HG03159 (cell line): ENCODE measurements at regions not wholly inside any gene's neighbourhood (a gene's known extent, or its start where the extent isn't known, plus 50 kb on each side); places are given as distances from the start of the nearest gene placed in this dataset.

Experiments used
- ATAC-seq: cut with Tn5 transposase; IDR thresholded peaks from one replicate; pipeline ENCODE4 v1.9.1; 2021; ENCODE audit warnings: mild to moderate bottlenecking, moderate library complexity; ENCODE audit not compliant: unreplicated experiment

GRCh38 chr10:78548369-78548768, 514.7 kb downstream of the RPS24 start:
- no peak for ATAC-seq

GRCh38 chr10:78549140-78549935, 515.7 kb downstream of the RPS24 start:
- no peak for ATAC-seq

DNA sequence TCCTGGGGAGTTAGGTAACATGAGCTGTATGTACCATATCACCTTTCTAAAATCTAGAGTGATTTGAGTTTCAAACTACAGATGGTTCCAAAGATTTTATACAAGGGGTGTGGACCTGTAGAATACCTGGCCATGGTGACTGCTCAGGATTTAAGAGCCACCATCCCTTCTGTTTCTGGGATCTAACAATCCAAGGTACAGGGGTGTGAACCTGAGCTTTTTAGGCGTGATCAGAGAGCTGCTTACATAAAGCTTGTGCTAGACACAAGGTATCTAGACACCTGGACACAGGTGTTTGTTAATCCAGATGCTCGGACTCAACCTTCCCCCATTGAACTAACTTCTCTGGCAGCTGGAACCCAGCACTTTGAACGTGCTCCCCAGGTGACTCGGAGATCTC, 516.4 kb downstream of the RPS24 start:
- no peak for ATAC-seq

DNA sequence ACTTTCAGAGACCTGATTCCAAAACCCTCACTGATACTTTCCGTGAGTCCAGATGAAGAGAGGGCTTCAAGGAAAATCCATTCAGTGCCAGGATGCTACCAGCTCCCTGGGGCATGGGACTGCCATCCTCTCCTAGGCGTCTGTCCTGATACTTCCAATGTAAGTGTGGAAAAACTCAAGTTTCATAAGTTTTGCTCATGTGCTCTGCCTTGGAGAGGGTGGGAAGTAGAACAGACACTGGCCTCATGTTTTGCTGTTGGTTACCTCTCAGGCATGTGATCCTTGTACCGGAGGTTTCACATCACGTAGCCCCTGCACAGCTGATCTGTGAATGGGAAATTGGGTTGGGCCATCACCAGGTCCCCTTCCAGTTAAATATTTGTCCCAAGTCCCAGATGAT, 517.1 kb downstream of the RPS24 start:
- ATAC-seq, result no peak

DNA sequence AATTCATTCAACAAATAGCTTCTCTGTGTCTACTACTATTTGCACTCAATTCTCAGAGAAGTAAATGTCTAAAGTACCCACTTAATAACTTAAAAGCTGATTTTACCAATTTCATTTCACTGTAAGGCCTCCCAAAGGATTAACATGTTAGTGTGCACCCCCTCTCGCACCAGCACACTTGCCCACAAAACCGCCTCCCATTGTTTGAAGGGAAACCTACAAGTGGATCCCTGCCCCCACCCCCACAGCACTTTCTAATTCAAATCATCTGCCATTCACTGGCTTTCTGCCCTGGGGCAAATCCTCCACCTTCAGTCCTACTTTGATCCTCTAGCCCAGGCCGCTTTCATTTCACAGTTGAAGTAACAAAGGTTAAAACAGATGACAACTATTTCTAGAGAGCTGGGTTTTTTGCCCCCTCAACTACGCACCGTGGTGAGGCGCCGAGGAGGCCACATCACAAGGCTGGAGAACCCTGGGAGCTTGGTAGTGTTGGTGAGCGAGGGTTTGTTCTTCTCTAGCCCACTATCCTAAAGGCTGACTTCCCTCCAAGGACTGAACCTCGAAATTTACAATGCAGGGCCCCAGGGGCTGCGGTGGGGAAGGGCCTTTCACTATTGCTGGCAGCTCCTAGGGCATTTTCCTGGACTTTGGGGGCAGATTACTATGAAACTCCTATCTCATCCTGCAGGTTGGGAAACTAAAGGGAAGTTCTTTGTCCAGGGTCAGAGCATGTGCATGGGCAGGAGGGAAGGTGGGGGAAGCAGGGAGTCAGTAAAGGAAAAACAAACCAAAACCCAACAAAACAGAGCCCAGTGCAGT, 517.4 kb upstream of the ZMIZ1 start:
- no peak for ATAC-seq

- ATAC-seq, result no peak
Observed at GRCh38 chr10:78552261-78552811, 516.4 kb upstream of the ZMIZ1 start.

GRCh38 chr10:78553792-78554191, 515.0 kb upstream of the ZMIZ1 start:
- ATAC-seq, result no peak

DNA sequence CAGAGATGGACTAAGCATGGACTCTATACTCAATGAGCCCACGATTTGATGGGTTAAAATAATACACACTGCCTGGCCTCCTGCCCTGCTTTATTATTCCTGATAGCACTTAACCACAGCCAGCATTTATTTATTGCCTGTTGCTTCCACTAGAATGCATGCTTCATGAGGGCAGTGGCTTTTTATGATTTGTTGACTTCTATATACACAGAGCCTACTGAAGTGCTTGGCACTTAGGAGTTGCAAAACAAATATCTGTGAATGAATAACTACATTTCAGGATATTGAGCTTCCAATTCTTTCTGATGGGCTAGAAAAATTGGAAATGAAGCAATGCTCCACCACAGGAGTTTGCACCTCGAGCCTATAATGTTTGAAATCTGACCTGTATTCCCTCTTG, 513.6 kb upstream of the ZMIZ1 start:
- no peak for ATAC-seq

- no peak for ATAC-seq
Observed at GRCh38 chr10:78556705-78557432, 511.9 kb upstream of the ZMIZ1 start.

DNA sequence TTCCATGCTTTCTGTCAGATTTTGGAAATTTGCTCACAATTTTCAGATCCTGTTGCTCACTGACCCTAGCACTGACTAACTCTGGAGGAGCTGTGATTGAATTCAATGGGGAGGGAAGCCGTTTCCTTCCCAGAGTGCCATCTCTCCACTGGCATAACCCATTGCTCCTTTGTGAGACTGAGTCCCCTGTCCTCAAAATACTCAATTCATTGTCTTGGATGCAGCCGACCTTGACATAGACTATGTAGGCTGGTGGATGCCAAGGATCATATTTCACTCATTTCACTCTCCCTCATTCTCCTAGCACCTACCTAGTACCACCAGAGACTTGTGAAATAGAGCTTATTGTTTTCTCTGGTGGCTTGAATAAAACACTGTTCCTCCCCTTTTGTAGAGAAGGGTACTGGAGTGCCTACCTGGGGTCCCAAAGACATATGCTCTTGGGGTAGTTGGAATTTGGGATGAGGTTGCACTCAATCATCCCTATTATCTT, 511.3 kb upstream of the ZMIZ1 start:
- ATAC-seq, result no peak

DNA sequence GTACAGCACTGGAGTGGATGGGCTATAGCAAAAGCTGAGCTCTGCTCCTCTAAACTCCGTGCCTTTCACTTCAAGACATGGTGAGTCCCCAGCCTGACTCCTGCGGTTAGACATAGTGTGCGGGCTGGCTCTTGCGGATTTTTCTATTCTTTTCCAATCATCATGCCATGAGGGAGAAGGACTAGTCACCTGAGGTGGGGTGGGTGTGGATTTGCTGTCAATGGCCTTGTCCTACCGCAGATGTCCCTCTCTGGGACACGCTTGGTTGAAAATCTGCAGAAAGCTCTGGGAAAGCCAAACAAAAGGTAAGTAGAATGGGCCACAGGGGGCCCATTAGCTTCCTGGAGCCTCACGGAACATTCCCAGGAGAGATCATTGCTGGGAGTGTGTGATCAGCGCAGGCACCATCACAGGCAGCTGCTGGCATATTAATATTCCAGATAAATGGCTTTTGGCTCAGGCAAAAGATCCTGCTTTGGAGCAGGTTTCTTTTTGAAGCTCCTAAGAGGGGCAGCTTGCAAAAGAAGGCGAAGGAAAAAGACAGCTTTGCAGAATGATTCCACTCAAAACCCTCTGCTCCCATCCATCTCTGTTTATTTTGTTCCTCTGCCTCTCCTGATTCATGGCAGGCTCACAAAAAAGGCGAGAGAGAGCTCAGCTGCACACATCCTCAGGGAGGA, 509.0 kb upstream of the ZMIZ1 start:
- ATAC-seq, result no peak

- ATAC-seq, result no peak
Observed at GRCh38 chr10:78560341-78560688, 508.5 kb upstream of the ZMIZ1 start.

DNA sequence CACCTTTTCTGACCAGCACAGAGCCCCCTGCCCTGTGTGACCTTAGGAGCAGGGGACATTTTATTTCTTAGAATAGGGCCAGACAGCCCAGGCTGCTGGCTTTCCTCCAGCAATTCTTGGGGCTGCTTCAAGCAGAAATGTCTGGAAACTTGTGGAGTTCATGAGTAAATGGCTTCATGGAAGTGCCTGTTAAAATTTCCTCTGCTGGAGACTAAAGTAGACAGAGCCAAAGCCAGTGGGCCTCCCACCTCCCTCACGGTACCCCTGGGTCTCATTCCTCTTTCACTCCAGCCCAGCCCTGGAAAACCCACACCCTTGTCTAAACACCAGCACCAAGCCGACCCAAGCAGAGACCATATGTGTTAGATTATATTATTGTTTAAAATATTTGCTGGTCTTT, 505.5 kb upstream of the ZMIZ1 start:
- ATAC-seq, result no peak

DNA sequence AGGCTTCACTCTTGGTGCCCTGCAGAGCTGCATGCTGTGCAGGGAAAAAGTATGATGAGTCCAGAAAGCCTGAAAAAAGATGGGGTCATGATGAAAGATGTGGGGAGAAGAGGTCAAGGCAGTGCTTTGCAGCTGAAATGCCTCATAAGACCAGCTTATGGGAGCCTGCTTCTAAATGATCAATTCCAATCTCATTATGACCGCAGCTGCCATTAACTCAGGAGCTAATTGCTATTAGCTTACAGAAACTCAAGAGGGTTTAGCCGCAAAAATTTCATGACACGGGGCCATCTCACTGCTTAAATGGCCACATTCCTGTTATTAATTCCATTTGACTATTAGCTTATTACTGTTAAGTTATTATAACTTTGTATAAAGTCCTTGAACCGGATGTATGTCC, 502.9 kb upstream of the ZMIZ1 start:
- no peak for ATAC-seq

DNA sequence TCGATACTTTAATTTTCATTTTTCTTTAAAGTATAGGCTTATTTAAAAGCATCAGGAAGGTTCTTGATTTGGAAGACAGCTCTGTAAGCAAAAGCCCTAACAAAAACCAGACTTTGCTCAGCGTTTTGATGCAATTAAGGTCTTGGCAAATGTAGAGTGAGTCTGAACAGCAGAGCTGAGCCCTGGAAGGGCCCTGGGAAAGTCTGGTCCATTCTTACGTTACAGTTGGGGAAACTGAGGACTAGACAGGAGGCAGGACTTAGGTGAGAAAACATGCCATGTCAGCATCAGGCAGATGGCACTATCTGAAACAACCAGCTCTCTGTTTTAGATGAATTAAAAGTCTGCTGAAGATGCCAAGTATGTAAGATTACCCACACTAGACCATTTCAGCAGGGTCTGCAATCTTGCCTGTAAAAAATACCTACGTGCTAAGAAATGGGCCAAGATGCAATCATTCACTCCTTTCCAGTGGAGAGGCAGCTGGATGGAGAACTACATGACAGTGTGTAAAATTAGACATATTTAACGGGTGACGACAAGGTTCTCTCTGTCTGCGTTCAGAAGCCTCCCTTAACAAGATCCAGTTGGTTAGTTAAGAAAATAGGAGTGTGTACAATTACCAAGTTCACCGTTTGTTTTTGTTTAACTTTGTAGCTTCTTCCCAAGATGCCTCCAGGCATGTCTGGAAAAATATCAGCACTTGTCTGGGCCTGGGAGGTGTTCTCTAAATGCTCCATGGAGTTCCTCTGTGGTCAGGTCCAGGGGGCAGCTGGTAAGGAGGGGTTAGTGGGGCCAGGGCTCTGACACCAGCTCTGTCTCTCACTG, 502.3 kb upstream of the ZMIZ1 start:
- ATAC-seq, result no peak

GRCh38 chr10:78567680-78568455, 500.9 kb upstream of the ZMIZ1 start:
- ATAC-seq, result no peak

GRCh38 chr10:78568620-78569019, 500.1 kb upstream of the ZMIZ1 start:
- ATAC-seq, result no peak

- no peak for ATAC-seq
Observed at GRCh38 chr10:78570633-78571235, 498.0 kb upstream of the ZMIZ1 start.

GRCh38 chr10:78571286-78571685, 497.5 kb upstream of the ZMIZ1 start:
- no peak for ATAC-seq
